ENCODE measurements at regions not wholly inside any gene's neighbourhood (a gene's known extent, or its start where the extent isn't known, plus 50 kb on each side); places are given as distances from the start of the nearest gene placed in this dataset.

DNA sequence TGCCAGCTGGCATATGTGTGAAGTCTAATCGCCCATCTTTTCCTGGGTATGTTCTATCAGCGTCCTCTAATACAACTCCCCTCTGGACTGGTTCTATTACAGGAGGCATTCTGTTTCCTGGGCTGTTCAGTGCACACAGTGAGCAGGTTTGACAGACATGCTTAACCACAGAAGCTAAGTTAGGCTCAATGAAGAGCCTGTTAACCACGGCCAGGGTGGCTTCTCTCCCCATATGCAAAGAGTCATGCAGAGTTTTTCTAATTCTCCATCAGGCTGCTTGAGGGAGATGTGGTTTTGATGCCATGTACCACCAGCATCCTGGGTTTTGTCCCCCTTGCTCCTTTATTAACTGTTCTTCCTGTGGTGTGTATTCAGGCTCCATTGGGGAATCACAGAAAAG lies 57.2 kb upstream of the ALOX12 start:
- TF ChIP-seq CTCF (IDR thresholded peaks at IDR 0.05) = no peak
- H3K4me3 Mint-ChIP-seq (ENCODE audit: unreplicated experiment) = no peak overlapping the region
- H3K4me1 Mint-ChIP-seq (ENCODE audit: unreplicated experiment) = no peaks in the 10 kb centered on the region
- H3K9me3 Mint-ChIP-seq (ENCODE audit: unreplicated experiment) = no peaks in the 10 kb centered on the region
- H3K27me3 Mint-ChIP-seq (ENCODE audit: unreplicated experiment) = no peaks in the 10 kb centered on the region
- H3K36me3 Mint-ChIP-seq (ENCODE audit: unreplicated experiment) = no peaks in the 10 kb centered on the region
- DNase-seq (ENCODE audit: extremely low spot score, unreplicated experiment) = no peak
- H3K27ac Mint-ChIP-seq (ENCODE audit: unreplicated experiment) = no peak overlapping the region

DNA sequence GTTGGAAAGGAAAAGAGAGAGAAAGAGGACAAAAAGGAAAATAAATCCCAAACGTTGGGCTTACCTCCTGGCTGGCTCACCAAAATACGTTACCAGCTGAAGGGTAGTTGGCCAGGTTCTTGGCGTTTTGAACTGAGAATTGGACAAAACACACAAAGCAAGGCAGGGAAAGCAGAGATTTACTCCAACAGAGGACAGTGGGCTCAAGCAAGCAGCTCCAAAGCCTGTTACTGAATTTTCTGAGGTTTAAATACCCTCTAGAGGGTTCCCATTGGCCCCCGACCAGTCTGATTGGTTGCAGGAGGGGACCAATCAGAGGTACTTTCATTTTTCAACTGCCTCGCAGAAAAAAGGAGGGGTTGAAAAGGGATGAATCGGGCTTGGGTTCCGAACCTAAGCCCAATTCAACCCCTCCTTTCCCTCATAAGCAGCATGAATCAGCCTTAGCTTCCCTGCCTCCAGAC lies 55.6 kb upstream of the ALOX12 start:
- no peak for DNase-seq (ENCODE audit: extremely low spot score, unreplicated experiment)
- no peaks in the 10 kb centered on the region for H3K4me1 Mint-ChIP-seq (ENCODE audit: unreplicated experiment)
- no peak overlapping the region for H3K27ac Mint-ChIP-seq (ENCODE audit: unreplicated experiment)
- H3K36me3 Mint-ChIP-seq (ENCODE audit: unreplicated experiment) = no peaks in the 10 kb centered on the region
- no peak for TF ChIP-seq CTCF (IDR thresholded peaks at IDR 0.05)
- no peaks in the 10 kb centered on the region for H3K9me3 Mint-ChIP-seq (ENCODE audit: unreplicated experiment)
- no peaks in the 10 kb centered on the region for H3K27me3 Mint-ChIP-seq (ENCODE audit: unreplicated experiment)
- H3K4me3 Mint-ChIP-seq (ENCODE audit: unreplicated experiment) = no peak overlapping the region

GRCh38 chr17:6941989-6942388 lies 53.9 kb upstream of the ALOX12 start:
- Mint-ChIP-seq H3K27me3 (ENCODE audit: unreplicated experiment) (peaks cover 4% of the 10 kb centered on the region), H3K27ac (ENCODE audit: unreplicated experiment) (no peak overlapping the region), H3K36me3 (ENCODE audit: unreplicated experiment) (no peaks in the 10 kb centered on the region)

GRCh38 chr17:6943406-6943805 lies 52.4 kb upstream of the ALOX12 start:
- Mint-ChIP-seq H3K27me3 (ENCODE audit: unreplicated experiment) (peaks cover 4% of the 10 kb centered on the region), H3K36me3 (ENCODE audit: unreplicated experiment) (no peaks in the 10 kb centered on the region), H3K4me1 (ENCODE audit: unreplicated experiment) (no peaks in the 10 kb centered on the region), H3K9me3 (ENCODE audit: unreplicated experiment) (no peaks in the 10 kb centered on the region), H3K4me3 (ENCODE audit: unreplicated experiment) (no peak overlapping the region), H3K27ac (ENCODE audit: unreplicated experiment) (no peak overlapping the region)
- no peak for DNase-seq (ENCODE audit: extremely low spot score, unreplicated experiment)
- TF ChIP-seq CTCF (IDR thresholded peaks at IDR 0.05) = no peak

More at GRCh38 chr17:6941989-6942388, 53.9 kb upstream of the ALOX12 start:
- H3K4me1 Mint-ChIP-seq (ENCODE audit: unreplicated experiment) = no peaks in the 10 kb centered on the region
- no peak for DNase-seq (ENCODE audit: extremely low spot score, unreplicated experiment)
- no peak for TF ChIP-seq CTCF (IDR thresholded peaks at IDR 0.05)
- H3K4me3 Mint-ChIP-seq (ENCODE audit: unreplicated experiment) = no peak overlapping the region
- no peaks in the 10 kb centered on the region for H3K9me3 Mint-ChIP-seq (ENCODE audit: unreplicated experiment)

Measured in osteocyte (in vitro differentiated cells).